GM12801 (cell line): ENCODE measurements at regions not wholly inside any gene's neighbourhood (a gene's known extent, or its start where the extent isn't known, plus 50 kb on each side); places are given as distances from the start of the nearest gene placed in this dataset.

Experiments used
- CTCF ChIP-seq: IDR thresholded peaks from one replicate; pipeline ENCODE4 v1.5.1; 2011; ENCODE audit warnings: control low read depth; ENCODE audit not compliant: insufficient read length; ENCODE audit errors: extremely low read depth

GRCh38 chr4:141290771-141291170, 70.1 kb downstream of the ZNF330 start:
- TF ChIP-seq CTCF = no peak

- TF ChIP-seq CTCF = no peak
Observed at GRCh38 chr4:141294306-141294705, 73.6 kb downstream of the ZNF330 start.

DNA sequence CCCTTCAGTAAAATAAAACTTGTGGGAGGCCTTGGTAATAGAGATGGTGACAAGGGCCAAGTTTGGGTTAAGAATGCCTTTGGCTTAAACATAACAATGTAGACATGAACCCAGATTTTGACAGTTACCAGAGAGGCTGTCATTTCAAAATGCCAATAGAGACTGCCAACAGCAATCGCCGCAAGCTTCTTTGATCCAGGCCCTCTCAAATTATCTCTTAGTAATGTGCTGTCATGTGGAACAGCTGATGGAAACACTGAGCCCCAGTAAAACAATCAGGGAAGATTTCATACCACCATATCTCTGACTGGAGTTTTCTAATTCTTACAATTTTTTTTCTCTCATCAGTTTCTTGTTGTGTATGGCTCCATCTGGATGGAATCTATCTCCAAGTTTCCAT, 80.5 kb downstream of the ZNF330 start:
- no peak for TF ChIP-seq CTCF

DNA sequence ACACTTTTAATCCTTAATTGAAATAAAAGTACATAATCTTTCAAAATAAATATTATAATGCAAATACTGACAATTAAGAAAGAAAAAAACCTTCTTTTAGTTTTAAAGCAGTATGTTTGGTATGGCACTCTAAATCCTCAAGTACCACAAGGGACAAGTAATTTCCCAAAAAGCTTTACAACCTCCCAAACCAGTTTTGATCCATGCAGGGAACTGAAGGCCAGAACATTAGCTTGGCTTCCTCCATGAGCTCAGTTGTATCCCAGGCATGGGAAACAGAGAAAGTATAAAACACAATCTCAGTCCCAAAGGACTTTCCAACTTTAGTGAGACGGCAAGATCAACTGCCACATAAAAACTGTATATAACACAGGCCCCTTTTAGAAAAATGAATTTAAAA, 82.2 kb downstream of the ZNF330 start:
- TF ChIP-seq CTCF = no peak

- TF ChIP-seq CTCF = no peak
Observed at GRCh38 chr4:141304346-141304745, 83.7 kb downstream of the ZNF330 start.

GRCh38 chr4:141306331-141306730, 85.6 kb downstream of the ZNF330 start:
- TF ChIP-seq CTCF = no peak

DNA sequence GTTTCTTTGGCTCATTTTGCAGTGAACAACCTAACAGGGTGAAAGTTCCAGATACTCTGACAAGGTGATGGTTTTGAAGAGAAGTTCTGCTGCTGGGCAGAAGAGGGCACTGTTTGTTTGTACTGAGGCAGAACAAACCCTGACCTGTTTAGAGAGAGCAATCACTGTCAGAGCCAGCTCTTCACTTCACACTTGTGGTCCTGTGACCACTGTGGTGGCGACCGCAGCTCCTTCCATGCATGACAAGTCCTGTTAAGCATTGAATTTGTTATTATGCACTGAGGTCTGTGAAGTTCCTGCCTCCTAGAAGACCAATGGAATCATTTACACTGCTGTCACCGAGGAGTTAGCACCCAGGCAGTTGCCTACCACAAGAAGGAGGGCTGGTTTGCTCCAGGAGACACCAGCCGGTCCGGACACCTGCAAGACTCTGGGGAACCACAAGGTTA, 86.6 kb downstream of the ZNF330 start:
- peak; percentile 57 for TF ChIP-seq CTCF

- no peak for TF ChIP-seq CTCF
Observed at GRCh38 chr4:141309874-141310273, 89.2 kb downstream of the ZNF330 start.
